OCI-LY7 (cell line): ENCODE measurements at regions not wholly inside any gene's neighbourhood (a gene's known extent, or its start where the extent isn't known, plus 50 kb on each side); places are given as distances from the start of the nearest gene placed in this dataset.

Experiments
- BruUV-seq: library from RNA; stranded (reverse); fragments of 400-500 nt; replicated peaks from 2 replicates; lab custom pipeline; 2021; lab: Mats Ljungman, UMichigan
- CTCF ChIA-PET: fragments of 300-600 bp; sonication (Branson Sonifier 250); formaldehyde crosslinking; loops from one replicate; lab custom pipeline; 2022; ENCODE audit warnings: antibody characterized with exemption; ENCODE audit not compliant: unreplicated experiment; lab: Charles Lee
- POLR2A ChIA-PET: fragments of 300-600 bp; sonication (Branson Sonifier 250); formaldehyde crosslinking; loops from one replicate; lab custom pipeline; 2022; ENCODE audit warnings: antibody characterized with exemption; lab: Charles Lee
- DNase-seq: peaks from one replicate; pipeline ENCODE4 v3.0.0-alpha.2; 2015; ENCODE audit warnings: low spot score
- H2AFZ ChIP-seq: fragments of 200-600 bp; sonication (generic), shearing (Covaris generic); 2 replicates; pipeline ENCODE4 v1.6.1; 2014; ENCODE audit warnings: mild to moderate bottlenecking, antibody characterized with exemption, low read length, moderate library complexity
- H3K27ac ChIP-seq: fragments of 200-600 bp; sonication (generic); 2 replicates; pipeline ENCODE4 v1.5.1; 2014; ENCODE audit warnings: mixed run types, low read depth, mild to moderate bottlenecking, moderate library complexity, low read length, inconsistent platforms; ENCODE audit not compliant: poor library complexity, severe bottlenecking
- H3K36me3 ChIP-seq: fragments of 200-600 bp; sonication (generic); 2 replicates; pipeline ENCODE4 v1.6.1; 2014; ENCODE audit warnings: mild to moderate bottlenecking, antibody characterized with exemption, low read length, moderate library complexity, mixed read lengths; ENCODE audit not compliant: insufficient read depth
- H3K4me1 ChIP-seq: fragments of 200-600 bp; sonication (generic); 2 replicates; pipeline ENCODE4 v1.5.1; 2014; ENCODE audit warnings: mild to moderate bottlenecking, low read length; ENCODE audit not compliant: insufficient read depth, poor library complexity, severe bottlenecking
- H3K4me2 ChIP-seq: fragments of 200-600 bp; sonication (generic); 2 replicates; pipeline ENCODE4 v1.6.1; 2014; ENCODE audit warnings: mild to moderate bottlenecking, low read length
- H3K4me3 ChIP-seq: fragments of 200-600 bp; sonication (generic); 2 replicates; pipeline ENCODE4 v1.5.1; 2014; ENCODE audit warnings: mild to moderate bottlenecking, low read depth, low read length; ENCODE audit not compliant: poor library complexity, severe bottlenecking
- H3K79me2 ChIP-seq: fragments of 200-600 bp; sonication (generic); 2 replicates; pipeline ENCODE4 v1.6.1; 2016; ENCODE audit warnings: low read depth, mild to moderate bottlenecking, low read length, moderate library complexity, mixed read lengths; ENCODE audit not compliant: insufficient read depth
- H3K9me2 ChIP-seq: fragments of 200-600 bp; sonication (generic); 2 replicates; pipeline ENCODE4 v1.6.1; 2016; ENCODE audit warnings: mild to moderate bottlenecking, low read length, mixed read lengths; ENCODE audit not compliant: insufficient read depth
- H3K9me3 ChIP-seq: fragments of 200-600 bp; sonication (generic); 2 replicates; pipeline ENCODE4 v1.6.1; 2014; ENCODE audit warnings: mild to moderate bottlenecking, mixed run types, low read length, mixed read lengths
- H4K20me1 ChIP-seq: fragments of 200-600 bp; sonication (generic); 2 replicates; pipeline ENCODE4 v1.6.1; 2014; ENCODE audit warnings: mild to moderate bottlenecking, antibody characterized with exemption, low read length, moderate library complexity, mixed read lengths; ENCODE audit not compliant: insufficient read depth
- EZH2phosphoT487 ChIP-seq: fragments of 200-600 bp; sonication (generic); IDR thresholded peaks from 2 replicates; pipeline ENCODE4 v1.6.1; 2018; ENCODE audit warnings: low read depth, borderline replicate concordance, mild to moderate bottlenecking, mixed run types, antibody characterized with exemption, low read length, moderate library complexity, mixed read lengths
- intact Hi-C: fragments of 100-400 bp; cut with micrococcal nuclease; formaldehyde crosslinking; loops from one replicate; pipeline ENCODE4 v1.10.0; 2022; ENCODE audit not compliant: unreplicated experiment
- TF ChIP-seq, protein P1 (sequence below): fragments of 200-600 bp; sonication (generic); conservative IDR thresholded peaks from 2 replicates; pipeline ENCODE4 v1.5.1; 2014; ENCODE audit warnings: mild to moderate bottlenecking, antibody characterized with exemption, low read length, moderate library complexity, mixed read lengths

DNA sequence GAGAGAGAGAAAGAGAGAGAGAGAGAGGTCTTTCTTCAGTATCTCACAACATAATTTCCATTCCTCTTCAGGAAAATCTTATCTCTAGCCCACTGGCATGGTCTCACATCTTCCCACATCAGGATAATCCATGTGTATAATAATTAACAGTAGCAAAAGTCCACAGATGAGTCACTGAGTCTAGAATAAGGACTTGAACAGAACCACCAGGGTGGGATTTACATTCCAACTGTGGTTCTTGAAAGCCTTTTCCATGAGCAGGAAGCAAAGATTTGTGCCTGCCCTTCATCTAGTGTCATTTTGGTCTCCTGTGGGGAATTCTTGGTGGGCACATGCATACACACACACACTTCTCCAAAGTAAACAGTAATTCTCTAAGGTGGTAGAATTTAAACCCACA, 107.1 kb upstream of the TCF4 start:
- Histone ChIP-seq H3K36me3 (no peaks in the 10 kb centered on the region), H3K4me1 (no peaks in the 10 kb centered on the region), H3K9me2 (no peaks in the 10 kb centered on the region), H3K4me3 (no peak overlapping the region), H2AFZ (no peak overlapping the region), H3K27ac (no peak overlapping the region), H3K79me2 (no peaks in the 10 kb centered on the region), H3K9me3 (no peaks in the 10 kb centered on the region), H4K20me1 (no peaks in the 10 kb centered on the region), H3K4me2 (no peak overlapping the region)
- POLR2A ChIA-PET: no interaction called here
- no TSS peak for BruUV-seq
- TF ChIP-seq, protein P1, sequence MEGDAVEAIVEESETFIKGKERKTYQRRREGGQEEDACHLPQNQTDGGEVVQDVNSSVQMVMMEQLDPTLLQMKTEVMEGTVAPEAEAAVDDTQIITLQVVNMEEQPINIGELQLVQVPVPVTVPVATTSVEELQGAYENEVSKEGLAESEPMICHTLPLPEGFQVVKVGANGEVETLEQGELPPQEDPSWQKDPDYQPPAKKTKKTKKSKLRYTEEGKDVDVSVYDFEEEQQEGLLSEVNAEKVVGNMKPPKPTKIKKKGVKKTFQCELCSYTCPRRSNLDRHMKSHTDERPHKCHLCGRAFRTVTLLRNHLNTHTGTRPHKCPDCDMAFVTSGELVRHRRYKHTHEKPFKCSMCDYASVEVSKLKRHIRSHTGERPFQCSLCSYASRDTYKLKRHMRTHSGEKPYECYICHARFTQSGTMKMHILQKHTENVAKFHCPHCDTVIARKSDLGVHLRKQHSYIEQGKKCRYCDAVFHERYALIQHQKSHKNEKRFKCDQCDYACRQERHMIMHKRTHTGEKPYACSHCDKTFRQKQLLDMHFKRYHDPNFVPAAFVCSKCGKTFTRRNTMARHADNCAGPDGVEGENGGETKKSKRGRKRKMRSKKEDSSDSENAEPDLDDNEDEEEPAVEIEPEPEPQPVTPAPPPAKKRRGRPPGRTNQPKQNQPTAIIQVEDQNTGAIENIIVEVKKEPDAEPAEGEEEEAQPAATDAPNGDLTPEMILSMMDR: no peak
- TF ChIP-seq EZH2phosphoT487: no peak
- no peak for DNase-seq
- CTCF ChIA-PET: no interaction called here
- intact Hi-C loops: no loop called here

- Histone ChIP-seq H4K20me1 (no peaks in the 10 kb centered on the region), H3K4me2 (no peak overlapping the region), H3K9me3 (no peaks in the 10 kb centered on the region), H2AFZ (no peak overlapping the region), H3K4me1 (no peaks in the 10 kb centered on the region), H3K79me2 (no peaks in the 10 kb centered on the region), H3K36me3 (no peaks in the 10 kb centered on the region), H3K9me2 (no peaks in the 10 kb centered on the region), H3K4me3 (no peak overlapping the region), H3K27ac (no peak overlapping the region)
- no peak for DNase-seq
- POLR2A ChIA-PET: no interaction called here
- TF ChIP-seq, protein P1: no peak
- no peak for TF ChIP-seq EZH2phosphoT487
- BruUV-seq: no TSS peak
- intact Hi-C loops: no loop called here
- CTCF ChIA-PET: no interaction called here
Observed at GRCh38 chr18:55694291-55694690, 106.3 kb upstream of the TCF4 start.

GRCh38 chr18:55688030-55688429, 100.0 kb upstream of the TCF4 start:
- Histone ChIP-seq H2AFZ (no peak overlapping the region), H3K36me3 (no peaks in the 10 kb centered on the region), H3K79me2 (no peaks in the 10 kb centered on the region), H3K4me2 (no peak overlapping the region), H3K9me3 (no peaks in the 10 kb centered on the region), H3K4me3 (no peak overlapping the region), H3K9me2 (no peaks in the 10 kb centered on the region), H4K20me1 (no peaks in the 10 kb centered on the region), H3K4me1 (no peaks in the 10 kb centered on the region), H3K27ac (no peak overlapping the region)
- POLR2A ChIA-PET: no interaction called here
- CTCF ChIA-PET: no interaction called here
- intact Hi-C loops: no loop called here
- DNase-seq: no peak
- BruUV-seq: no TSS peak
- TF ChIP-seq, protein P1: no peak
- TF ChIP-seq EZH2phosphoT487: no peak
